ENCODE measurements at regions not wholly inside any gene's neighbourhood (a gene's known extent, or its start where the extent isn't known, plus 50 kb on each side); places are given as distances from the start of the nearest gene placed in this dataset.

- DNase-seq = no peak
Measured at GRCh38 chr9:14467675-14468374, 153.9 kb upstream of the NFIB start.

DNA sequence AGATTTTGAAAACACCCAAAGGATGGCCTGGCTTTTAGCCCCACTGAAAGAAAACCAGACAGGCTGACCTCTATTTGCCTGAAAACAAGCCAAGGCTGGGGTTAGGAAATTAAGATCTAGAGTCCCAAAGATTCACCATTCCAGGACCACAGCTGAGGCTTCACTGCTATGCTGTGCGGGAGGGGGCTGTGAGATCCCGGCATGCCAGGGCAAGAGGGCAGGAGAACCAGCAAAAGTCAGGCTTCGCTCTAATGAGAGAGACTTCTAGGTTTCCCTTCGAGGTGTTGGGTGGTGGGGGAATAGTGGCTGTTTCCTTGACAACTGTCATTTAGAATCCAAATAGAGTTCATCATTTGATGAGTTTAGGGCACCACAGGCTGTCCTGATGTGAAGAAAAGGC is 152.9 kb upstream of the NFIB start:
- DNase-seq = no peak

- no peak for DNase-seq
Measured at GRCh38 chr9:14466429-14466818, 152.5 kb upstream of the NFIB start.

- DNase-seq = no peak
Measured at GRCh38 chr9:14462950-14463349, 149.0 kb upstream of the NFIB start.

- no peak for DNase-seq
Measured at GRCh38 chr9:14455243-14455642, 141.3 kb upstream of the NFIB start.

DNA sequence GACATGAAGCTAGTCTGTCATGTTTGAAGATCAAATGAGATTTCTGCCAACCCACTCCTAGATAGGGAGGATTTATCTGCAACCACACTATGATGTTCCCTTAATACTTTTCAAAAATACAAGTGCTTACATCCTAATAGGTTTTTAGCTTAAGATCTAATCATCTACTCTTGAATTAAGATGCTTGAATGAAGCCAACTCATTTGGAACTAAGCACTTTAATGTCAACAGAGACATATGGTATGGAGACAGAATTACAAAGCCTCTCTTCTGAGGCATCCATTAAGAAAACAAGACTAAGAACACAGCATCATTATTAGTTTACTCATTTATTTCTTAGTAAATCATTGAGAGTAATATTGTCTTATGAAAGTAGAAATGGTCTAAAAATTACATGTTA is 139.3 kb upstream of the NFIB start:
- no peak for DNase-seq

- DNase-seq = no peak
Measured at GRCh38 chr9:14452539-14452938, 138.6 kb upstream of the NFIB start.

DNA sequence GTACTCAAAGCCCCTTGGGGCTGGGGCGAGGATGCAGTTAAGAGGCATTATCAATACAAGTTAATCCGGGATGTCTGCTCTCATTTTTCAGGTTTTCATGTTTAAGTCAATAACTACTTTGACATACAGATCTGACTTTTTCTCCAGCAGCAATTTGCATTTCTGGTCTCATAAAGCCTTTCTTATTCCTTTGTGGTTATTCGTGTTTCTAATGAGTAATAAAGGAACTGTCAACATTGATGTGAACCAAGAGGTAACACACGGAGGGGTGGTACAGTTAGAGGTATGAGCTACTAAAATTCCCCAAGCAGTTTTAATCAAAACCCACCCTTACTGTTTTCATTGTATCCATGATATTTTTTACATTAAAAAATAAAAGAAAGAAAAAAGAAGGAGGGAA is 138.0 kb upstream of the NFIB start:
- DNase-seq = no peak

GRCh38 chr9:14447103-14447502 is 133.2 kb upstream of the NFIB start:
- DNase-seq = no peak

GRCh38 chr9:14445946-14446345 is 132.0 kb upstream of the NFIB start:
- no peak for DNase-seq

- DNase-seq = no peak
Measured at GRCh38 chr9:14442956-14443355, 129.0 kb upstream of the NFIB start.

GRCh38 chr9:14441976-14442651 is 128.2 kb upstream of the NFIB start:
- no peak for DNase-seq

DNA sequence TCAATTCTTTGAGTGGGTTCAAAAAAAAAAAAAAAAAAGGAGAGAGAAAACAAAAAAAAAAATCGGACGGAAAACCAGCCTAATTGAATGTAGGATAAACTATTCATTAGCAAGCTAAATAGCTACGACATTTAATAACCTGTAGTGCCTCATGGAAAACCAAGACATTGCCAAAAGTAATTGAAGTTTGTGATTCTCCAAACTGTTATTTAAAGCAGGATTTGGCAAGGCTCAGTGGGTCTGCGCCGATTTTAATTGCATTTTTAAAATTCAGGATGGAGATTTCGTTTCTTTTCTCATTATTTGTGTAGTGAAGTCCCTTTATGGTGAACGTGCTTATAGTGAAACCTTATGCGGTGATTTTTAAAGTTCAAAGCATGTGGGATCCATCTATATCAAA is 127.2 kb upstream of the NFIB start:
- no peak for DNase-seq

- DNase-seq = no peak
Measured at GRCh38 chr9:14440062-14440461, 126.1 kb upstream of the NFIB start.

DNA sequence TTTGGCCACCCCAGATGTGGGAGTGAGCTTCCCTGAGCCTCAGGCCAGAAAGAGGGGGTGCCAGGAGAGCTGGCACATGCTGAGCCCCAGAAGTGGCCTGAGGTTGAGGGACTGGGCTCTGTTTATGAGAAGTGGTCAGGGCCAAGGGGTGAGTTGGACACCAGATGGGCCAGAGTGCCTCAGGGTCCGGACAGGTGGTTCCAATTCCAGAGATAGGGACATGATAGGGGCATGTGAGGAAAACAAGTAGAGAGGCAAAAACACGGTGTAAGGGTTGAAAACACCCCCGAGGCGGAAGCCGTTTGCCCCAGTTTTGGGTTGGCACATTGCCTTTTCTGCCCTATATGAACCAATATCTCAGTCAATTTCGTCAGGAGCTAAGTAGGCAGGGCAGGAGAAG is 125.6 kb upstream of the NFIB start:
- no peak for DNase-seq

DNA sequence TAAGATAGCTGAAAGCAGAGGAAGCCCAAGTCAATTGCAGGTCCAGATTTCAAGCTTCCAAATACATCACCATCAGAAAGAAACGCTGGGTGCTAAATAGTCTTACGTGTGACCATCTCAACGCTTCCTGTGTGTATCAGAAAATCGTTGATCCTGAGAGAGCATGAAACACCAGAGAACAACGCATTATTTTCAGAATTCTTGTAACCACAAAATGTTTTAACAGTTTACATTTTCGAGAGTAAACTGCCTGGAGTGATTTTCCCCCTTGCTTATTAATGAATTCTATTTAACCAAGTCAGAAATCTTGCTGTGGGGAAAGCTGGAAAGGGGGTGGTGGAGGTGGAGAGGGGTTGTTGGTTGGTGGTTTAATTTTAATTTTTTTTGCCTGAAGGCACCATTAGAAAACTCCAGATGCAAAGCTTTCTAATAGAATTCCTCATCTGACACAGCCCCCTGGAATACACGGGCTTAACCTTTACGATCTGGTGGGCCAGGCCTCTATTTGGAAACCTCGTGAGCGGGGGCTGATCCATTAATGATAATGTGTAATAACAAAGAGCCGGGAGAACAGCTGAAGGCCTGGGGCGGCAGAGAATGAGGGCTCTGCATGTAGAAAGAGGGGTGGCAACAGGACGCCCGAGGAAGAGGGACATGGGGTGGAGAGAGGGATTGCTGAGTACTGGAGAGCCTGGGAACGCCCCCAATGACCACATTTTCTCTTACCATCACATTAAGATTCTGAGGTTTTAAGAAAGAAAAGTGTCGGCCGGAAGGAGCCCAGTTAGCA is 124.5 kb upstream of the NFIB start:
- no peak for DNase-seq

GRCh38 chr9:14437354-14438231 is 123.7 kb upstream of the NFIB start:
- DNase-seq = peak in 1 of 3 donors; percentile 46

DNA sequence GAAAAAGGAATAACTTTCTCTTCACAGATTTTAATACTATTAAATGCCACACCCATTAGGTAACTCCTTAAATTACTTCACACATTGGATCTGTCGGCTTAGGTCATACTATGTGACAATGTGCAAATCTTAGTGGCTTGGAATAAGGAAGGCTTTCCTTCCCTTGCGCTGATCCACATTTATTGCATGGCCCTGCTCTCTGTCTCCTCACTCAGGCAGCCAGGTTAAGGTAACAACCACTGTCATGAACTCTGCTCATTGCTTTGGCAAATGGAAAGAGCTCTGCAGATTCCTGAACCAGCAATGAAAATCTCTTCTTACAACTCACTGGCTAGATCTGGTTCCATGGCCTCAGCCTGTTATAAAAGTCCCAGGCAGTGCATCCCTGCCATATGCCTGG is 121.9 kb upstream of the NFIB start:
- DNase-seq = no peak

- DNase-seq = no peak
Measured at GRCh38 chr9:14434971-14435718, 121.2 kb upstream of the NFIB start.

GRCh38 chr9:14434158-14434504 is 120.2 kb upstream of the NFIB start:
- no peak for DNase-seq

Measured in muscle of back (tissue), 3 donors.